Mesothelial cell of epicardium (in vitro differentiated cells): ENCODE measurements at regions not wholly inside any gene's neighbourhood (a gene's known extent, or its start where the extent isn't known, plus 50 kb on each side); places are given as distances from the start of the nearest gene placed in this dataset.

Experiments
- DNase-seq, 2 experiments: peaks; one replicate each; pipeline ENCODE4 v3.0.0; 2021; ENCODE audit warnings: low spot score in 2 of 2; ENCODE audit not compliant: unreplicated experiment in 2 of 2
- H3K27ac Mint-ChIP-seq: 2 replicates; pipeline ENCODE4 v1.8.0; 2021; ENCODE audit warnings: mixed read lengths
- H3K27me3 Mint-ChIP-seq: 2 replicates; pipeline ENCODE4 v1.8.0; 2021; ENCODE audit warnings: low read depth, mixed read lengths
- H3K36me3 Mint-ChIP-seq: 2 replicates; pipeline ENCODE4 v1.8.0; 2021; ENCODE audit warnings: mixed read lengths
- H3K4me1 Mint-ChIP-seq: 2 replicates; pipeline ENCODE4 v1.8.0; 2021; ENCODE audit warnings: mixed read lengths
- H3K4me3 Mint-ChIP-seq: 2 replicates; pipeline ENCODE4 v1.8.0; 2021; ENCODE audit warnings: mild to moderate bottlenecking, moderate library complexity, mixed read lengths
- H3K9me3 Mint-ChIP-seq: 2 replicates; pipeline ENCODE4 v1.8.0; 2021; ENCODE audit warnings: mixed read lengths
- CTCF ChIP-seq: fragments of 200-600 bp; sonication (generic); IDR thresholded peaks from one replicate; pipeline ENCODE4 v1.5.0; 2021; ENCODE audit warnings: antibody characterized with exemption; ENCODE audit not compliant: unreplicated experiment

- no peaks in the 10 kb centered on the region for H3K36me3 Mint-ChIP-seq
- H3K4me3 Mint-ChIP-seq = no peak overlapping the region
- H3K27me3 Mint-ChIP-seq = no peaks in the 10 kb centered on the region
- DNase-seq = no peak
- peaks cover 6% of the 10 kb centered on the region for H3K9me3 Mint-ChIP-seq
- TF ChIP-seq CTCF = no peak
- no peak overlapping the region for H3K27ac Mint-ChIP-seq
- H3K4me1 Mint-ChIP-seq = peaks cover 22% of the 10 kb centered on the region
Observed at GRCh38 chr13:84927442-84928169, 871.6 kb downstream of the SLITRK6 start.

GRCh38 chr13:84925443-84925842 is 873.8 kb downstream of the SLITRK6 start:
- H3K27me3 Mint-ChIP-seq = no peaks in the 10 kb centered on the region
- H3K4me1 Mint-ChIP-seq = peaks cover 17% of the 10 kb centered on the region
- no peaks in the 10 kb centered on the region for H3K36me3 Mint-ChIP-seq
- peaks cover 6% of the 10 kb centered on the region for H3K9me3 Mint-ChIP-seq
- no peak for TF ChIP-seq CTCF
- no peak for DNase-seq
- H3K4me3 Mint-ChIP-seq = no peak overlapping the region
- H3K27ac Mint-ChIP-seq = peak overlapping the region; percentile 10

- H3K36me3 Mint-ChIP-seq = no peaks in the 10 kb centered on the region
- no peak for DNase-seq
- H3K27ac Mint-ChIP-seq = no peak overlapping the region
- H3K4me1 Mint-ChIP-seq = peaks cover 17% of the 10 kb centered on the region
- no peak for TF ChIP-seq CTCF
- no peak overlapping the region for H3K4me3 Mint-ChIP-seq
- no peaks in the 10 kb centered on the region for H3K27me3 Mint-ChIP-seq
- peaks cover 2% of the 10 kb centered on the region for H3K9me3 Mint-ChIP-seq
Observed at GRCh38 chr13:84923831-84924230, 875.4 kb downstream of the SLITRK6 start.

- no peaks in the 10 kb centered on the region for H3K36me3 Mint-ChIP-seq
- no peak for DNase-seq
- no peaks in the 10 kb centered on the region for H3K27me3 Mint-ChIP-seq
- peak; percentile 74 for TF ChIP-seq CTCF
- H3K9me3 Mint-ChIP-seq = peaks cover 4% of the 10 kb centered on the region
- H3K4me1 Mint-ChIP-seq = peaks cover 6% of the 10 kb centered on the region
- no peak overlapping the region for H3K27ac Mint-ChIP-seq
- H3K4me3 Mint-ChIP-seq = no peak overlapping the region
Observed at GRCh38 chr13:84917252-84917878, 881.9 kb downstream of the SLITRK6 start.

GRCh38 chr13:84912720-84913119 is 886.5 kb downstream of the SLITRK6 start:
- Mint-ChIP-seq H3K4me3 (no peak overlapping the region), H3K27me3 (no peaks in the 10 kb centered on the region), H3K36me3 (no peaks in the 10 kb centered on the region), H3K27ac (no peak overlapping the region), H3K4me1 (peaks cover 10% of the 10 kb centered on the region), H3K9me3 (peaks cover 7% of the 10 kb centered on the region)
- DNase-seq = no peak
- no peak for TF ChIP-seq CTCF
